WTC11 (cell line): ENCODE measurements at regions not wholly inside any gene's neighbourhood (a gene's known extent, or its start where the extent isn't known, plus 50 kb on each side); places are given as distances from the start of the nearest gene placed in this dataset.

Experiments
- ATAC-seq: fragments of 200-7000 bp; cut with Tn5 transposase; 2 replicates; pipeline ENCODE4 v1.10.0; 2021; ENCODE audit warnings: mild to moderate bottlenecking, moderate library complexity
- CTCF ChIA-PET: fragments of 300-600 bp; sonication (Branson Sonifier 250); formaldehyde crosslinking; loops from one replicate; lab custom pipeline; 2021; ENCODE audit warnings: antibody characterized with exemption; lab: Charles Lee
- POLR2A ChIA-PET: fragments of 350-600 bp; sonication (Branson Sonifier 250); formaldehyde crosslinking; loops from one replicate; lab custom pipeline; 2021; ENCODE audit warnings: antibody characterized with exemption; lab: Charles Lee
- DNase-seq: peaks from one replicate; pipeline ENCODE4 v3.0.0; 2021; ENCODE audit warnings: low spot score
- H3K27ac Mint-ChIP-seq: 2 replicates; pipeline ENCODE4 v1.8.0; 2021; ENCODE audit warnings: mixed read lengths
- H3K27me3 Mint-ChIP-seq: 2 replicates; pipeline ENCODE4 v1.8.0; 2021; ENCODE audit warnings: low read depth, mild to moderate bottlenecking, moderate library complexity, mixed read lengths
- H3K36me3 Mint-ChIP-seq: 2 replicates; pipeline ENCODE4 v1.8.0; 2021; ENCODE audit warnings: mixed read lengths
- H3K4me1 Mint-ChIP-seq: 2 replicates; pipeline ENCODE4 v1.8.0; 2022; ENCODE audit warnings: mixed read lengths
- H3K4me3 Mint-ChIP-seq: 2 replicates; pipeline ENCODE4 v1.8.0; 2021; ENCODE audit warnings: mild to moderate bottlenecking, moderate library complexity, mixed read lengths
- H3K9me3 Mint-ChIP-seq: 2 replicates; pipeline ENCODE4 v1.8.0; 2021; ENCODE audit warnings: mixed read lengths
- CREB1 ChIP-seq: sonication (generic); formaldehyde crosslinking; IDR thresholded peaks from 2 replicates; pipeline ENCODE4 v1.8.0; 2023; ENCODE audit warnings: mild to moderate bottlenecking, missing genetic modification reagents
- CREM ChIP-seq: sonication (generic); formaldehyde crosslinking; IDR thresholded peaks from 2 replicates; pipeline ENCODE4 v1.8.1; 2022; ENCODE audit warnings: mild to moderate bottlenecking, missing genetic modification reagents, moderate library complexity
- ETV6 ChIP-seq: sonication (generic); formaldehyde crosslinking; IDR thresholded peaks from 2 replicates; pipeline ENCODE4 v1.8.1; 2022; ENCODE audit warnings: mild to moderate bottlenecking, missing genetic modification reagents
- GABPB1 ChIP-seq: sonication (generic); formaldehyde crosslinking; IDR thresholded peaks from 2 replicates; pipeline ENCODE4 v1.8.1; 2023; ENCODE audit warnings: mild to moderate bottlenecking, missing genetic modification reagents
- GTF2I ChIP-seq: fragments of 250-450 bp; sonication (Bioruptor Pico); conservative IDR thresholded peaks from 2 replicates; pipeline ENCODE4 v1.4.0; 2021; ENCODE audit warnings: mild to moderate bottlenecking
- JAZF1 ChIP-seq: fragments of 250-450 bp; sonication (Bioruptor Pico); IDR thresholded peaks from 2 replicates; pipeline ENCODE4 v1.9.0; 2021; ENCODE audit warnings: moderate library complexity, mild to moderate bottlenecking, inconsistent platforms
- MXD4 ChIP-seq: fragments of 250-450 bp; sonication (Bioruptor Pico); IDR thresholded peaks from 2 replicates; pipeline ENCODE4 v1.8.0; 2021; ENCODE audit warnings: mild to moderate bottlenecking, moderate library complexity, borderline replicate concordance
- NR1H2 ChIP-seq: sonication (generic); formaldehyde crosslinking; IDR thresholded peaks from 2 replicates; pipeline ENCODE4 v1.9.0; 2021; ENCODE audit warnings: mild to moderate bottlenecking, moderate library complexity, missing genetic modification reagents
- PRRX2 ChIP-seq: fragments of 250-450 bp; sonication (Bioruptor Pico); IDR thresholded peaks from 2 replicates; pipeline ENCODE4 v1.8.0; 2021; ENCODE audit warnings: mild to moderate bottlenecking
- SMAD4 ChIP-seq: sonication (generic); formaldehyde crosslinking; IDR thresholded peaks from 2 replicates; pipeline ENCODE4 v1.8.0; 2022; ENCODE audit warnings: mild to moderate bottlenecking, missing genetic modification reagents
- TEAD4 ChIP-seq: sonication (generic); formaldehyde crosslinking; IDR thresholded peaks from 2 replicates; pipeline ENCODE4 v1.8.0; 2022; ENCODE audit warnings: mild to moderate bottlenecking, missing genetic modification reagents
- ZBTB21 ChIP-seq: sonication (generic); formaldehyde crosslinking; IDR thresholded peaks from 2 replicates; pipeline ENCODE4 v1.8.1; 2023; ENCODE audit warnings: mild to moderate bottlenecking, missing genetic modification reagents, borderline replicate concordance
- ZNF232 ChIP-seq: sonication (generic); formaldehyde crosslinking; IDR thresholded peaks from 2 replicates; pipeline ENCODE4 v1.8.0; 2022; ENCODE audit warnings: mild to moderate bottlenecking, missing genetic modification reagents
- ZNF317 ChIP-seq: sonication (generic); formaldehyde crosslinking; IDR thresholded peaks from 2 replicates; pipeline ENCODE4 v1.8.1; 2023; ENCODE audit warnings: low read depth, mild to moderate bottlenecking, moderate library complexity, missing genetic modification reagents, borderline replicate concordance
- ZNF396 ChIP-seq: fragments of 250-450 bp; sonication (Bioruptor Pico); IDR thresholded peaks from 2 replicates; pipeline ENCODE4 v1.8.0; 2021; ENCODE audit warnings: mild to moderate bottlenecking, moderate library complexity, borderline replicate concordance
- TF ChIP-seq, protein P1 (sequence below): sonication (generic); formaldehyde crosslinking; IDR thresholded peaks from 2 replicates; pipeline ENCODE4 v1.8.1; 2022; ENCODE audit warnings: mild to moderate bottlenecking, moderate library complexity, missing genetic modification reagents
- TF ChIP-seq, protein P2 (sequence below): fragments of 200-600 bp; IDR thresholded peaks from 2 replicates; pipeline ENCODE4 v1.8.0; 2022; ENCODE audit warnings: antibody characterized with exemption
- TF ChIP-seq, protein P3 (sequence below): fragments of 250-450 bp; sonication (Bioruptor Pico); conservative IDR thresholded peaks from 2 replicates; pipeline ENCODE4 v1.9.0; 2021; ENCODE audit warnings: mild to moderate bottlenecking
- TF ChIP-seq, protein P4 (sequence below): sonication (generic); formaldehyde crosslinking; IDR thresholded peaks from 2 replicates; pipeline ENCODE4 v1.8.1; 2022; ENCODE audit warnings: low read depth, missing genetic modification reagents, borderline replicate concordance
- TF ChIP-seq, protein P5 (sequence below): sonication (generic); formaldehyde crosslinking; IDR thresholded peaks from 2 replicates; pipeline ENCODE4 v1.8.0; 2022; ENCODE audit warnings: mild to moderate bottlenecking, missing genetic modification reagents

DNA sequence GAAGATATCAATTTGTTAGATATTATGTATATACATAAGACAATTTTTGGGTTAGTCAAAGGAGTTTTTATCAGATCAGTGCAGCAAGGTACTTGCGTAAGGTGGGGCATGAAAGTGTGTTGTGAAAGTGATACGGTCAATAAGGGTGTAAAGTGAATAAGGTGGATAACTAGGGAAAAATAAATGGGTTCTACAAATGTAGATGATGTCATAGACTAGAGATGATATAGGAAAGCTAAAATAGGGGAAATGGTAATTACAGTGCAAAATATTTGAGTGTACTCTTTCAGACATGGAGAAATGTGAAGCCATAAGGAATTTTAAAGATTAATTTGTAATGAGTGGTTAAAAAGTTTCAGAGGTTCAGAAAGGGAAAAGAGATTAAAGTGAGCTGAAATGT lies 180.6 kb upstream of the KHDRBS2 start:
- ChIA-PET POLR2A (no interaction called here), CTCF (no interaction called here)
- ATAC-seq (no peak), DNase-seq (no peak)
- Mint-ChIP-seq H3K4me1 (no peaks in the 10 kb centered on the region), H3K27me3 (no peaks in the 10 kb centered on the region), H3K9me3 (peaks cover 11% of the 10 kb centered on the region; the same call in 1 of the 2 replicates), H3K27ac (no peak overlapping the region), H3K36me3 (no peaks in the 10 kb centered on the region), H3K4me3 (no peak overlapping the region)
- TF ChIP-seq ZBTB21 (CRISPR knock-in tag): no peak
- TF ChIP-seq ZNF317 (CRISPR knock-in tag): no peak
- TF ChIP-seq, protein P1, sequence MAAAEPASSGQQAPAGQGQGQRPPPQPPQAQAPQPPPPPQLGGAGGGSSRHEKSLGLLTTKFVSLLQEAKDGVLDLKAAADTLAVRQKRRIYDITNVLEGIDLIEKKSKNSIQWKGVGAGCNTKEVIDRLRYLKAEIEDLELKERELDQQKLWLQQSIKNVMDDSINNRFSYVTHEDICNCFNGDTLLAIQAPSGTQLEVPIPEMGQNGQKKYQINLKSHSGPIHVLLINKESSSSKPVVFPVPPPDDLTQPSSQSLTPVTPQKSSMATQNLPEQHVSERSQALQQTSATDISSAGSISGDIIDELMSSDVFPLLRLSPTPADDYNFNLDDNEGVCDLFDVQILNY: no peak
- TF ChIP-seq ZNF232 (CRISPR knock-in tag): no peak
- no peak for TF ChIP-seq PRRX2 (CRISPR knock-in tag)
- no peak for TF ChIP-seq ZNF396 (CRISPR knock-in tag)

DNA sequence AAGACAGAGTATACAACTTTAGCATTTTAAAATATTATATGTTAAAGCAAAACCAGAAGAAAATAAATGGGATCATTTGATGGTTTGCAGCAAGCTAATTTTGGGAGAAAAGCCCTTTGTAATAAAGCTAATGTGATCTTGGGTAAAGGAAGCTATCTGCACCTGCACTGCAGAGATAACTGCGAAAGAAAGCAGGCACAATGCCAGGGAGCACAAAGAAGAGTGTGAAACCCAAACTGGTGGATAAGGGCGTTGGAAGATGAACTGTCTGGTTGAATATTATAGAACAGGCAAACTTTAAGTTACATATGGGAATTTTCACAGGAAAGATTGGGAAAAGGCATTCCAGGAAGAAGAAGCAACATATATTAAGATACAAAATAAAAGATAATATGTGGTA lies 179.2 kb upstream of the KHDRBS2 start:
- Mint-ChIP-seq H3K4me3 (no peak overlapping the region), H3K27me3 (no peaks in the 10 kb centered on the region), H3K36me3 (no peaks in the 10 kb centered on the region), H3K27ac (no peak overlapping the region), H3K9me3 (0 out of 2 replicates have a peak, but pooled peaks cover 4% of the 10 kb centered on the region), H3K4me1 (no peaks in the 10 kb centered on the region)
- POLR2A ChIA-PET: no interaction called here
- CTCF ChIA-PET: no interaction called here
- DNase-seq (no peak), ATAC-seq (no peak)
- TF ChIP-seq, protein P2, sequence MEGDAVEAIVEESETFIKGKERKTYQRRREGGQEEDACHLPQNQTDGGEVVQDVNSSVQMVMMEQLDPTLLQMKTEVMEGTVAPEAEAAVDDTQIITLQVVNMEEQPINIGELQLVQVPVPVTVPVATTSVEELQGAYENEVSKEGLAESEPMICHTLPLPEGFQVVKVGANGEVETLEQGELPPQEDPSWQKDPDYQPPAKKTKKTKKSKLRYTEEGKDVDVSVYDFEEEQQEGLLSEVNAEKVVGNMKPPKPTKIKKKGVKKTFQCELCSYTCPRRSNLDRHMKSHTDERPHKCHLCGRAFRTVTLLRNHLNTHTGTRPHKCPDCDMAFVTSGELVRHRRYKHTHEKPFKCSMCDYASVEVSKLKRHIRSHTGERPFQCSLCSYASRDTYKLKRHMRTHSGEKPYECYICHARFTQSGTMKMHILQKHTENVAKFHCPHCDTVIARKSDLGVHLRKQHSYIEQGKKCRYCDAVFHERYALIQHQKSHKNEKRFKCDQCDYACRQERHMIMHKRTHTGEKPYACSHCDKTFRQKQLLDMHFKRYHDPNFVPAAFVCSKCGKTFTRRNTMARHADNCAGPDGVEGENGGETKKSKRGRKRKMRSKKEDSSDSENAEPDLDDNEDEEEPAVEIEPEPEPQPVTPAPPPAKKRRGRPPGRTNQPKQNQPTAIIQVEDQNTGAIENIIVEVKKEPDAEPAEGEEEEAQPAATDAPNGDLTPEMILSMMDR: no peak
- TF ChIP-seq GABPB1 (no peak), JAZF1 (CRISPR knock-in tag) (no peak), ETV6 (CRISPR knock-in tag) (no peak), TEAD4 (CRISPR knock-in tag) (no peak)

DNA sequence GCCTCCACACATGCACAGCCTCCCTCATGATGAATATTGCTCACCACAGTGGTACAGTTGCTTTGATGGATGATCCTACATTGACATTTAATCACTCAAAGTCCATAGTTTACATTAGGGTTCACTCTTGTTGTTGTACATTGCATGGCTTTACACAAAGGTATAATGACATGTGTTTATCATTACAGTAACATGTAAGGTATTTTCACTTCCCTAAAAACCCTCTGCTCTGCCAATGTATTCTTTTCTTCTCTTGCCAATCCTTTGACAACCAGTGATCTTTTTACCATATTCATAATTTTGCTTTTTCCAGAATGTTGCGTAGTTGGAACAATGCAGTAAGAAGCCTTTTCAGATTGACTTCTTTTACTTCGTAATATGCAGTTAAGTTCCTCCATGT lies 166.6 kb upstream of the KHDRBS2 start:
- no peak for TF ChIP-seq CREM (CRISPR knock-in tag)
- no peak for TF ChIP-seq CREB1
- TF ChIP-seq, protein P3, sequence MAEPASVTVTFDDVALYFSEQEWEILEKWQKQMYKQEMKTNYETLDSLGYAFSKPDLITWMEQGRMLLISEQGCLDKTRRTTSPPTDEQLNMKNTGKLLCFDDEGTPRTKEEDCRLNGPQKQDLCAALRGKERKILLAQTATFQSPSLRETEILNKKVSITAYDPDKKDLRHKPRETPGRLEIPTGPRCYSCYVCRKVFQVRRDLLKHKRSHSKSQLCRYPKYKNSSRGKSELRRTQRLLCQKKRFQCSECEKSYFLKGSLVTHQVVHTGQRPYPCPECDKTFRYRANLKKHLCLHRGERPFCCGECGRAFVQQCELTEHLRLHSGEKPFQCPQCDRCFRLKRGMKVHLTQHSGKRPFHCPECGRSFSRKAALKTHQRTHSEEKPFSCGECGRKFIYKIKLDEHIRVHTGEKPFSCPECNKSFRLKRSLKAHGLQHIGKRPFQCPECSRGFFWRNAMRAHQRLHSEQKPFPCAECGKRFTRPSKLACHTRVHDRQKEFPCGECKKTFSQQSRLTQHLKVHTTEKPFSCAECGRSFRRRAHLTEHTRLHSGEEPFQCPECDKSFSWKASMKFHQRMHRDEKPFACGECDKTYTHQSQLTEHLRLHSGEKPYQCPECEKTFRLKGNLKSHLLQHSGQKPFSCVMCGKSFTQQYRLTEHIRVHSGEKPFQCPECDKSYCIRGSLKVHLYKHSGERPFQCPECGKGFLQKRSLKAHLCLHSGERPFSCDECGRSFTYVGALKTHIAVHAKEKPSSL (CRISPR knock-in tag): no peak
- CTCF ChIA-PET: no interaction called here
- Mint-ChIP-seq H3K9me3 (peaks cover 23% of the 10 kb centered on the region), H3K27me3 (no peaks in the 10 kb centered on the region), H3K4me1 (peaks cover 5% of the 10 kb centered on the region), H3K4me3 (no peak overlapping the region), H3K27ac (no peak overlapping the region), H3K36me3 (peaks cover 6% of the 10 kb centered on the region; the same call in 1 of the 2 replicates)
- ATAC-seq (no peak), DNase-seq (no peak)
- POLR2A ChIA-PET: no interaction called here

DNA sequence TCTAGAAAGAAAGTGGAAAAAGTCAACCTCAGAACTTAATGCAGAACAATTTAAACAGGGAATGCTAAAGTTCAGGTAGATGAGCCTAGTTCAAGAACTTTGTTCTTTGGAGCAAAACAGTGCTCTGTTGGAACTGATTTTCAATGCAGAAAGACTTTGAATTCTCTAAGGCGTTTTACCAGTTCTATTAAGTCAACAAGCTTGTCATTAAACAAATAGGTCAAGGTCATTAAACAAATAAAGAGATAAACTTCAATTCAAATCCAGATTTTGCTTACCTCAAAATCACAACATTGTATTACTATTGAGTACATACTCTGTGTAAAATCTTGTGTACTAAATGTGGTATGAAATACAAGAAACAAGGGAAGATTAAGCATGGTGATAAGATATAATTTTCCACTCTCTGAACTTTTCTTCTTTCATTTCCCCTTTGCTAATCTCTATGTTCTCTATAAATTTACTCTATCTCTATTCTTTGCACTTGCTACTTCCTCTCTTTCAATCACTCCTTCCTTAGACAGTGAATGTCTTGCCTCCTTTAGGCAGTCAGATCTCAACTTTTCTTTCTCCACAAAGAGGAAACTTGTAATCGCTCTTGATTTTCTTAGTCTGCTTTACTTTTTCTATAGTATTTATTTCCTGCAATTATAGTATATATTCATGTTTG lies 160.8 kb upstream of the KHDRBS2 start:
- Mint-ChIP-seq H3K4me1 (peaks cover 15% of the 10 kb centered on the region), H3K4me3 (no peak overlapping the region), H3K36me3 (no peaks in the 10 kb centered on the region), H3K27me3 (no peaks in the 10 kb centered on the region), H3K27ac (no peak overlapping the region), H3K9me3 (peaks cover 17% of the 10 kb centered on the region)
- ATAC-seq (no peak), DNase-seq (no peak)
- POLR2A ChIA-PET: no interaction called here
- CTCF ChIA-PET: no interaction called here
- TF ChIP-seq, protein P4, sequence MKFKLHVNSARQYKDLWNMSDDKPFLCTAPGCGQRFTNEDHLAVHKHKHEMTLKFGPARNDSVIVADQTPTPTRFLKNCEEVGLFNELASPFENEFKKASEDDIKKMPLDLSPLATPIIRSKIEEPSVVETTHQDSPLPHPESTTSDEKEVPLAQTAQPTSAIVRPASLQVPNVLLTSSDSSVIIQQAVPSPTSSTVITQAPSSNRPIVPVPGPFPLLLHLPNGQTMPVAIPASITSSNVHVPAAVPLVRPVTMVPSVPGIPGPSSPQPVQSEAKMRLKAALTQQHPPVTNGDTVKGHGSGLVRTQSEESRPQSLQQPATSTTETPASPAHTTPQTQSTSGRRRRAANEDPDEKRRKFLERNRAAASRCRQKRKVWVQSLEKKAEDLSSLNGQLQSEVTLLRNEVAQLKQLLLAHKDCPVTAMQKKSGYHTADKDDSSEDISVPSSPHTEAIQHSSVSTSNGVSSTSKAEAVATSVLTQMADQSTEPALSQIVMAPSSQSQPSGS (CRISPR knock-in tag): no peak
- TF ChIP-seq SMAD4 (no peak), CREM (CRISPR knock-in tag) (no peak), MXD4 (CRISPR knock-in tag) (no peak), ZNF317 (CRISPR knock-in tag) (no peak), GTF2I (CRISPR knock-in tag) (no peak), NR1H2 (no peak)
- TF ChIP-seq, protein P5, sequence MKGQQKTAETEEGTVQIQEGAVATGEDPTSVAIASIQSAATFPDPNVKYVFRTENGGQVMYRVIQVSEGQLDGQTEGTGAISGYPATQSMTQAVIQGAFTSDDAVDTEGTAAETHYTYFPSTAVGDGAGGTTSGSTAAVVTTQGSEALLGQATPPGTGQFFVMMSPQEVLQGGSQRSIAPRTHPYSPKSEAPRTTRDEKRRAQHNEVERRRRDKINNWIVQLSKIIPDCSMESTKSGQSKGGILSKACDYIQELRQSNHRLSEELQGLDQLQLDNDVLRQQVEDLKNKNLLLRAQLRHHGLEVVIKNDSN (CRISPR knock-in tag): no peak
- TF ChIP-seq, protein P2: no peak
